ENCODE measurements at regions not wholly inside any gene's neighbourhood (a gene's known extent, or its start where the extent isn't known, plus 50 kb on each side); places are given as distances from the start of the nearest gene placed in this dataset.
A peak's percentile ranks its signal among the peaks of the same experiment; 100 is the strongest.
"Not testable (repeated sequence)": the region's sequence is repeated elsewhere in the genome, so short reads cannot be mapped to it uniquely, and the experiment has no call there.

- no peak for DNase-seq (ENCODE audit: low spot score)
Measured at GRCh38 chr2:195356920-195357440, 300.0 kb upstream of the SLC39A10 start.

DNA sequence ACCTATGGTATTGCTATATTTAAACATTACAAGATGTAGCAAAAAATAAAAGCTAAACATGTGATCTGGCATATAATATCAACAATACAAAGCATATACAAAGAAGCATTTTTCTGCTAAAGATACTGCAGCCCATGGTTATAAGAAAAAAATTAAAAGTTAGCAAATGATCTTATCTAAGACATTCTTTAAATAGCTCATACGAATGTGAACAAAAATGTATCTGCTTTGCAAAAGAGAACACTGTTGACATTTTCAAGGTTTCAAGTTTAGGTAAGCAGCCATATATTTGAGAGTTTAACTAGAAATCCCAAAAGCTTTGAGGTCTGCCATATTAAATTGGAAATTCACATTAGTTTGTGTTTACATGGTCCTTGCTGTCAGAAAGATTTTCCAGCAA, 301.0 kb upstream of the SLC39A10 start:
- no peak for DNase-seq (ENCODE audit: low spot score)

DNA sequence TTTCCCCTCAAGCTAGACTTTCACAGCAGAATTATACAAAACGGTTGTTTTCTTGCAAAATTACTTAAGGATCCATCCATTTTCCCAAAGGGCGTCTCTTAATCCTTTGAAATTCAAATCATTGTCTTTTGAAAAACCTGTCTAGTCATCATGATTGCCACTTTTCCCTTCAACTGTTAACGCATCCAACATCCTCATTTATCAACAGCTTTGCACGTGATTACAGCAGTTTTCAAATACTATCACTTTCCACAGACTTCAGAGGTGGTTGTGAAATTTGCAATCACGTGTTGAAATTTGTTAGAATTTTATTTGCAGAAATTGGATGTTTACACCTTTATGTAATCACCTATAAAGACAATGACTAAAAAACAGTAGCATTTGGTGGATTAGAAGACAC, 304.4 kb upstream of the SLC39A10 start:
- no peak for DNase-seq (ENCODE audit: low spot score)

DNA sequence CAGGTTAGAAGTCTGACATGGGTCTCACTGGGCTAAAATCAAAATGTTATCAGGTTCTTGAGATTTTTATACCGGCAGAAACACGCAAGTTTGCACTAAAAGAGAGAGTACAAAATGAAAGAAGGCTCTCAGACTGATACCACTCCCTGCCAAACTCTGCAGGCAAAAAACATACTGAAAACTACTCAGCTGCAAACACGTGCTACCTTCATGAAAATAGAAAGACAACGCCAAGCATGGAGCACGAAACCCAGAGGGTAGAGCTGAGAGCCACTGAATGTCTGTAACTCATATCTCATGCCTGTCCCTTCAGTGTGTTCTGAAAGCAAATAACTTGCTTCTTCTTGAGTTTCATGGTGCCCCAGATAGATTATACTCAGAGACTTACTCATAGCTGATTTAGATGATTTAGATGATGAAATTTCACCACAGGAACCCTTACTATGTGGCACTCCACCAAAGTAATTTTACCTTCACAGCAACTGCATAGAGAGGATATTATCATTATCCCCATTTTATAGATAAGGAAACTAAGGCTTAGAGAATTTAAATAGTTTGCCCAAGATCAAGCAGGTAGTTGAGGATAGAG, 313.0 kb upstream of the SLC39A10 start:
- DNase-seq (ENCODE audit: low spot score): no peak

DNA sequence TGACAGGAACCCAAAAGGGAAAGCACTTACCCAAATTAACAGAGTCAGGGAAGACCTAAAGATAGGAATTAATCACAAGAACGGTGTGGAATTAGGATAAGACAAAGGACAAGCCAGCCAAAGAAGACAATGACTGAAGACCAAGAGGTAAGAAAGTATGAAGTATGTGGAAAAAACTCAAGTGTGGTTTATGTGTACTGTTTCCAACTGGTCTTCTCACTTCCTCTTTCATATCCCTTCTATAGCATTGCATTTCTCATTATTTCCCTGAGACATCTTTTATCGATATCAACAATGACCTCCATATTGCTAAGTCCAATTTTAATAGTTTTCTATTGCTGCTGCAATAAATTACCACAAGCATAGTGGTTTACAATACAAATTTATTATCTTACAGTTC, 313.5 kb upstream of the SLC39A10 start:
- DNase-seq (ENCODE audit: low spot score): no peak

DNA sequence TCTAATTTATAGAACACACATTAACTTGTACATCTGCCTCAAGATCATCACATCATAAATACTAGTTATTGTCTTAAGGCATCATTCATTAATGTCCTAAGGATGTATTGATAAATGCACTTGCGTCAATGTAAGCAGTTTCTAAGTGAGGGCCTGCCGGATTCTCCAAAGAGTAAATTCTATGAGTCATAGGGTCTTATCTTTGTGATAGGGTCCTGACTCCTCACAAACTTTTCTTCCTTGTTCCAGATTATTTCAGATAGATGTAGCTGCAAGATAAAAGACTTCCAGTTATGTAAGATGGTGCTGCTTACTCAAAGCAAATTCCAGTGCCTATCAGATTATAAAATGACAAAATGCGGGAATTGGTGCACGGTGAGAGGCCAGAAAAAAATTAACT, 315.0 kb upstream of the SLC39A10 start:
- no peak for DNase-seq (ENCODE audit: low spot score)

DNA sequence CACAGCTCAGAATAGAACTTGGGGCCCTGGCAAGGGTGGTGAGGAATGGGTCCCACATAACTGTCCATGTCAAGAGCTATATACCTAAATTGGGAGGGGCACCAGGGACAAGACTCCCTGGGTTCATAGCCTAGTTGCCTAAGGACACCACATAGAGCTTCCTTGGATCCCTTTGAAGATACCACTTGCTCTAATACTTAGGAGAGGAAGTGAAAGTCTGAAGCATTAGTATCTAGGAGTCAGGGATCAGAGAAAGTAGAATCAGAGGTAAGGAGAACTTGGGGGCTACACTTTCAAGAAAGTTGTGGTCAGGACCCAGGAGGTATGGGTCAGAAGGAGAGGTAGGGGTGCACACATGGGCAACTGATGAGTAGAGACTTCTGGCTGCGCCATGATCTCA, 318.2 kb upstream of the SLC39A10 start:
- no peak for DNase-seq (ENCODE audit: low spot score)

DNA sequence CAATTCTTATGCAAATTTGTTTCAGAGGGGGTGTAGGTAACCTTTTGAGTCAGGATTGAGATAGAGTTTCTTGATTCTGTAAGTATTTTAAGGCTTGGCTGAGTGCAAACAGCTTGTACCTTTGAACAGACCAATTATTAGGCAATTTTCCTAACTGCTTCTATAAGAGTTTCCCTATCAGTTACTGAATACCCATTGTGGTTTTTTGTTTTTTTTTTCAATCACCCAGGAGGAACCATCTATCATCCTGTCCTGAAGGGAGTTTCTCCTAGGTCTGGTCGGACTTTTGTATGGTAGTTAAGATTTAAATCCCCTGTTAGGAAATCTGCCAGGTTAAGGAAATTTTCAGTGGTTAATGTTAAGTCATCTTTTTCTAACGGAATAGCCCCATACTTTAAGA, 319.4 kb upstream of the SLC39A10 start:
- DNase-seq (ENCODE audit: low spot score): no peak

DNA sequence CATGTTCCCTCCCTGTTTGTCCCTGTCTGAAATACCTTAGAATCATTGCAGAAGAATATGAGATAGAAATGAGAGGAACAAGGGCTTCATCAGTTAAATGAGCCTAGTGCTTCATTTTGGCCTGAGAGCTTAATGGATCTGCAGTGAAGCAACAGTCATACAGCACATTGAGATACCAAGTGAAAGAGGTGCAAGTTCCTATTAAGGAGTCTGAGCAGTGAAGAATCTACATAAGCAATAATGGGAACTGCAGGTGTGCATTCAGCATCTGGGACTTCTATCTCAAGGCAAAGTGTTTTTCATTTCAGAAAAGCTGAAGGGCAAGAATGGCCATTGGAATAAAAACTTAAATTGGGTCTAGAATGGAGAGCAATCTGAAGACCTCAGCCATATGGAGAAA, 323.2 kb upstream of the SLC39A10 start:
- DNase-seq (ENCODE audit: low spot score): no peak

DNA sequence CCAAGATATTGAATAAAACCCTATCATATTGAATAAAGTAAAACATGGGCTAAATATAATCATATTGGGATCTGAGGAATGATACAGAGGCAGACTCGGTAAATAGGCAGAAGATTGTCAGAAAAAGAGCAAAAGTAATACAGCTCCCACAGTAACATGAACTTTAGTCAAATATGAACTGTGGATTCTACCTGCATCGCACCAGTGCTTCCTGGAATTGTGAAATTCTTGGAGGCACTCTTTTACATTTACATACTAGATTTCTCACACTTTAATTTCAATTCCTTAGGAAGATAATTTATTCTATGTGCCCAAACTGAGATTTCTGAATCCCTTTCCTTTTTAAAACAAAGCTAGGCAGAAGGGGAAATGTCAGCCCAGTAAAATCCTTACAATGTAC, 325.1 kb upstream of the SLC39A10 start:
- no peak for DNase-seq (ENCODE audit: low spot score)

DNA sequence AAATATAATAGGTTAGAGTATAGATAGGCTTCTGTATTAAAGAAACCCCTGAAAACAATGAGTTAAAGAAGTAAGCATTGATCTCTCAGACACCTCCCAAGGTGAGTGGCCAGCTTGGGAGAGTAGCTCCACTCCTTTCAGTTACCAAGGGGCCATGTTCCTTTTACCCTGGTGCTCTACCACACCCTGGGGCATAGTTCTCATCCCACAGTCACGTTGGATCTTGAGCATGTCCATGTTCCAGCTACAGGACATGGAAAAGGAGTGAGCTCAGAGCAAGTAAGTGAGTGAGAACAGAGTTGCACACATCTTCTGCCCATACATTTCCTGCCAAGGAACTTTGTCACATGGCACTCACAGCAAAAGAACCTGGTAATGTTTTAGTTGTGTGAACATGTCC, 325.9 kb upstream of the SLC39A10 start:
- DNase-seq (ENCODE audit: low spot score): no peak

GRCh38 chr2:195330513-195330956, 326.5 kb upstream of the SLC39A10 start:
- no peak for DNase-seq (ENCODE audit: low spot score)

DNA sequence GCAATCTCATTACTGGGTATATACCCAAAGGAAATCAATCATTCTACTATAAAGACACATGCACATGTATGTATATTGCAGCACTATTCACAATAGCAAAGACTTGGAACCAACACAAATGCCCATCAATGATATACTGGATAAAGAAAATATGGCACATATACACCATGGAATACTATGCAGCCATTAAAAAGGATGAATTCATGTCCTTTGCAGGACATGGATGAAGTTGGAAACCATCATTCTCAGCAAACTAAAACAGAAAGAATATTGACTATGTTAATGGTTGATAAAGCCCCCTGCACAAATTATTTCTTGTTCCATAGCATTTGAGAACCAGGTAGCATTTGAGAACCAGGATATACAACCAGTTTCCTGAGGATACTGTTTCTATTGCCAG, 327.2 kb upstream of the SLC39A10 start:
- not testable (repeated sequence) for DNase-seq (ENCODE audit: low spot score)

DNA sequence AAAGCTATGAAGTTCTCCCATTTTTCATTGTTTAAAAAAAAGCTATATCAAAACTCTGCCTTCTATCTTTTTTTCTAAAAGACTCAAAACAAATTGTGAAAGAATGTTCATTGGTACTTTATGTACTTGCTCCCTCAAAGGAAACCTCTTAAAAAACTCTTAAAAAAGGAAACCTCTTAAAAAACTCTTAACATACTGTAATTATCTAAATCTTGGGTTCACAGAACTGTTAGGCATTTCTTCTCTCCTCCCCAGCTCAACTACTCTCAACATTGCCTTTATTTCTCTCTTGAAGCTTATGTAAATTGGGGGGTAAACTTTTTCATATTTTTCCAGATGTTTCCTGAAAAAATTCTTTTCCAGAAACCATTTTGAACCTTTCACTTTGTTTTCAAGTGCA, 330.5 kb upstream of the SLC39A10 start:
- no peak for DNase-seq (ENCODE audit: low spot score)

DNA sequence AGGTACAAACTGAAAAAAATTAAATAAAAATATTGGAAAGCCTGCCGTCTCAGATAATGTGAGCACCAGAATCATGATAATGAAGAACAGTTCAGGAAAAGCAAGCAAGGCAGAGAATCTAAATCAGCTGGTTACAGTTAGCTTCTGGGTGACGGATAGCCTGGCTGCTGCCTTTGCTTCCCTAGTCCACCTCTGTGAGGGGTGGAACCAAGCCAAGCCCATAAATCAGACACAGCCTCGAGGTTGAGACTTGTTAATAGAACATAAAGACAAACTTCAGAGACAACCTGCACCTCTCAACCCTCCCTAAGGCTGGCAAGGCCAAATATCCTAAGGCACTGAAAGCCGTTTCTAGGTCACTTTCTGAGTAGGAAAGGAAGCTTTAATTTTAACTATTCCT, 334.7 kb upstream of the SLC39A10 start:
- no peak for DNase-seq (ENCODE audit: low spot score)

DNA sequence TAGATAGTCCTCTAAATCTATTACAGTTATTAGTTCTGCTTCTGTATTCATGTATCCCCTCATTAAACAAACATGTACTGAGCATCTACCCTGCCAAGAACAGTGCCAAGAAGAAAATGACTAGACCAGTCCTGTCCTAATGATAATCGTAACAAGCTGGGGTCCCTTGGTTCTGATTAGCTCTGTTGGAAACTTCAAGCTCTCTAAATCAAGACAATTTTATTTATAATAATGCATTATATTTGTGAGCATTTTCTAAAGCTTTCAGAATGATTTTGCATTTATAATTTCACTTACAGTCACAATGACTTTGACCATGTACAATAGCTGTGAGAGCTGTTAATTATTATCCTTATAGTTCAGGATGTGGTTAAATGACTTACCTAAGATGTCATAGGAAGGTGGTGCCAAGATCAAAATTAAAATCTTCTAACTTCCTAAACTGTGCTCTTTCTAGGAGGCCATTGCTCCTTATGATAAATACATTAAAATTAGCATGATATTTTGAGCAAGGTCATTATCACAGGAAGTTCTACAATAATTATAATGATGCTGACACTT, 336.5 kb upstream of the SLC39A10 start:
- DNase-seq (ENCODE audit: low spot score): no peak

DNA sequence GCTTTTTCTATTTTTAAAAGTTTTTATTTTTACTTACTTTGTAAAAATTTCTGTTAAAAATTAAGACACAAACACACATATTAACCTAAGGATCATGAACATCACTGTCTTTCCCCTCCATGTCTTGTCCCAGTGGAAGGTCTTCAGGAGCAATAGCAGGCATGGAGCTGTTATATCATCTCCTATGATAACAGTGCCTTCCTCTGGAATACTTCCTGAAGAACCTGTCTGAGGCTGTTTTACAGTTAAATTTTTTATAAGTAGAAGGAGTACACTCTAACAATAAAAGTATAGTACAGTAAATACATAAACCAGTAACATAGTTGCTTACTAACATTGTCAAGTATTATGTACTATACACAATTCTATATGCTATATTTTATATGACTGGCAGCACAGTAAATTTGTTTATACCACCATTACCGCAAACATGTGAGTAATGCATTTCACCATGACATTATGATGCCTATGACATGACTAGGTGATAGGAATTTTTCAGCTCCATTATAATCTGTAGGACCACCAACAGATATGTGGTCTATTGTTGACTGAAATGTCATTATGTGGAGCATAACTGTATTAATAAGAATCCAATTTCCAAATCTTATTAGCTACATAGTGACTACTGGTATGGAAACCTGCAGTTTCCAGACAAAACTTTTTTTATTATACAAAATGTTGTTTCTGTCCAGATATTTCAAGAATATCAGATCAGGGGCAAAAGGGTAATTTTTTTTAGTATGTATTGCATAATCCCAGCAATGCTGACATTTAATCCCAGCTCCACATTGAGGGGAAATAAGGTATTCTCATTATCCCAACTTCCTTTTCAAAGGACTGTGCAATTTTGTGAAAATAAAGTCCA, 337.2 kb upstream of the SLC39A10 start:
- DNase-seq (ENCODE audit: low spot score): no peak

GRCh38 chr2:195319112-195319460, 337.9 kb upstream of the SLC39A10 start:
- no peak for DNase-seq (ENCODE audit: low spot score)

- peak; percentile 15 for DNase-seq (ENCODE audit: low spot score)
Measured at GRCh38 chr2:195318440-195319111, 338.4 kb upstream of the SLC39A10 start.

GRCh38 chr2:195317550-195317949, 339.5 kb upstream of the SLC39A10 start:
- no peak for DNase-seq (ENCODE audit: low spot score)

DNA sequence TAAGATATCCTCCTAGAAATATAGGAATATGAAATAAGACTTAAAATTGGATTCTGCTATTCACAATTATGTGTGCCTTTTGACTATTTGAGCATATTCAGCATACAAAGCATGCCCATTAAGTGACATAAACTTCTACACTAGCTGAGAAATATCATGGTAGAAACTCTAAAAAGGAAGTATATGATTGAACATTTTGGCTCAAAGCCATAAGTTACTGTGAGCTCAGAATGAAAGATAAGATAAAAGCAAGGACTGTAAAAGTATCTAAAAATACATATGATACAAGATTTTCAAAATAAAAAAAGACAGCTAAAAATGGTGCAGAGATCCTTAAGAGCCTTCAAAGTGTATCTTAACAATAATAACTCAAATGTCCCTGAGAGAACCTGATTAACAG, 340.5 kb upstream of the SLC39A10 start:
- DNase-seq (ENCODE audit: low spot score): no peak

DNA sequence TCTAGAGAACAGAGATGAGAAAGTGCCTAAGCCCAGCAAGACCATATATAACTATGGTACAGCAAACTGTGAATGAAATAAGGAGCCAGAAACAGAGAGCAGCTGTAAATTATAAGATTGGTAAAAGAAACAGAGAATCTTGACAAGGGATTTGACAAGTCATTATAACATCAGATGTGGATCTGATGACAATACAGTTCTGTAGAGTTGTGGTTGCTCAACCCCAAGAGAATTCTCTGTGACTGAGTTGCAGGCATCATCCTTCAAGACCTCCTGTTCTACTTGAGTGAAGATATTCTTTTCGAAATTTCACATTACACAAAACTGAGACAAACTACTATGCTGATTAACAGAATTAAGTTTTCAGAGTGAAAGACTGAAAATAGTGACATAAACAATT, 343.1 kb upstream of the SLC39A10 start:
- DNase-seq (ENCODE audit: low spot score): no peak

- no peak for DNase-seq (ENCODE audit: low spot score)
Measured at GRCh38 chr2:195312662-195313061, 344.4 kb upstream of the SLC39A10 start.

Data from hematopoietic multipotent progenitor cell treated with erythropoietin and hydrocortisone succinate and interleukin-3 and kit ligand, for 15 days (in vitro differentiated cells).